ENCODE measurements at regions not wholly inside any gene's neighbourhood (a gene's known extent, or its start where the extent isn't known, plus 50 kb on each side); places are given as distances from the start of the nearest gene placed in this dataset.

GRCh38 chr15:98308117-98308516, 340.2 kb upstream of the IGF1R start:
- TF ChIP-seq POLR2A (IDR thresholded peaks at IDR 0.05) = no peak
- no peak for TF ChIP-seq CTCF (IDR thresholded peaks at IDR 0.05)

All from suprapubic skin (tissue), 3 donors.